ENCODE measurements at regions not wholly inside any gene's neighbourhood (a gene's known extent, or its start where the extent isn't known, plus 50 kb on each side); places are given as distances from the start of the nearest gene placed in this dataset.

DNA sequence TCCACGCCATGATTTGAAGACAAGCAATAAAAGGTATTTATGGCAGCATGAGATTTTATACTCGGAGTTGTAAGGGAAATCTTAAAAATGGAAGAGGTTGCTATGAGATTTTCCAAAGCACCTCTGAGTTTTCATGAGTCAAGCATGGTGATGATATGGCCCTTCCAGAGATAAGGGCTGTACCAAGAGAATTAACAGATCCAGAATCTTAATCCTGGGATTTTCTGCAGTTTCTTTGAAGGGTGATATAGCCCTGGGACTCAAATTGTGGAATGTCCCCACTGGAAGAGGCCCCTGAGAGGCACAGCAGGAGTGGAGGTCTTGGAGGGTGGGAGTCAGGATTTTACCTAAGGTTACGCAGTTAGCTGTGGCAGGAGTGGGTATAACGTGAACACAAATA is 243.3 kb downstream of the ZNF621 start:
- H3K79me2 ChIP-seq (ENCODE audit: insufficient read depth, low read length) = no peaks in the 10 kb centered on the region
- no peaks in the 10 kb centered on the region for H3K27me3 ChIP-seq (ENCODE audit: insufficient read depth, low read length)
- H4K20me1 ChIP-seq (ENCODE audit: insufficient read depth, low read length) = no peaks in the 10 kb centered on the region
- TF ChIP-seq, protein P1, sequence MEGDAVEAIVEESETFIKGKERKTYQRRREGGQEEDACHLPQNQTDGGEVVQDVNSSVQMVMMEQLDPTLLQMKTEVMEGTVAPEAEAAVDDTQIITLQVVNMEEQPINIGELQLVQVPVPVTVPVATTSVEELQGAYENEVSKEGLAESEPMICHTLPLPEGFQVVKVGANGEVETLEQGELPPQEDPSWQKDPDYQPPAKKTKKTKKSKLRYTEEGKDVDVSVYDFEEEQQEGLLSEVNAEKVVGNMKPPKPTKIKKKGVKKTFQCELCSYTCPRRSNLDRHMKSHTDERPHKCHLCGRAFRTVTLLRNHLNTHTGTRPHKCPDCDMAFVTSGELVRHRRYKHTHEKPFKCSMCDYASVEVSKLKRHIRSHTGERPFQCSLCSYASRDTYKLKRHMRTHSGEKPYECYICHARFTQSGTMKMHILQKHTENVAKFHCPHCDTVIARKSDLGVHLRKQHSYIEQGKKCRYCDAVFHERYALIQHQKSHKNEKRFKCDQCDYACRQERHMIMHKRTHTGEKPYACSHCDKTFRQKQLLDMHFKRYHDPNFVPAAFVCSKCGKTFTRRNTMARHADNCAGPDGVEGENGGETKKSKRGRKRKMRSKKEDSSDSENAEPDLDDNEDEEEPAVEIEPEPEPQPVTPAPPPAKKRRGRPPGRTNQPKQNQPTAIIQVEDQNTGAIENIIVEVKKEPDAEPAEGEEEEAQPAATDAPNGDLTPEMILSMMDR (IDR thresholded peaks at IDR 0.05; ENCODE audit: extremely low read depth, low read depth, low read length) = no peak
- H3K27ac ChIP-seq (ENCODE audit: low read depth, low read length) = no peak overlapping the region
- H3K4me3 ChIP-seq (ENCODE audit: insufficient read depth, low read length) = no peak overlapping the region
- H3K4me2 ChIP-seq (ENCODE audit: insufficient read depth, low read length) = no peak overlapping the region
- H3K4me1 ChIP-seq (ENCODE audit: insufficient read depth, low read length) = peaks cover 11% of the 10 kb centered on the region
- no peak overlapping the region for H2AFZ ChIP-seq (ENCODE audit: low read length)
- no peak for DNase-seq (ENCODE audit: insufficient read length, low spot score, missing footprints)
- no peaks in the 10 kb centered on the region for H3K9me3 ChIP-seq (ENCODE audit: low read depth, low read length)
- H3K36me3 ChIP-seq (ENCODE audit: insufficient read depth, low read length) = no peaks in the 10 kb centered on the region

DNA sequence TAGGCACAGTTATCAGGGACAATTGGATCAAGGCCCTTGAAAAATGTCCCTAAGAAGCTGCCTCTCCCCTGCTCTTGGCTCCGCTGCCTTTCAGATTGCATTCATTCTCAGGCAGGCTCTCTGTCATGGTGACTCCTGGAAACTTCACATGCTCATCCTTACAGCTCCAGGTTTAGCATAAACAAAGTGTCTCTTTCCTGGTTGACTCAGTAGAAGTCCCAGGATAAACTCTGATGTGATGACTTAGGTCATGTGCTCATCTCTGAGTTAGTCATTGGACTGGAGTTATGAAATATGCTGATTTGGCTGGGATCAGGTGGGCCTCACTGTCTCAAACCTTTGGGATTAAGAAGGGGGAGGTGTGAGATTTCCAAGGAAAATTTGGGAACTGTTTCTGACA is 243.8 kb downstream of the ZNF621 start:
- H4K20me1 ChIP-seq (ENCODE audit: insufficient read depth, low read length) = no peaks in the 10 kb centered on the region
- no peaks in the 10 kb centered on the region for H3K36me3 ChIP-seq (ENCODE audit: insufficient read depth, low read length)
- H3K79me2 ChIP-seq (ENCODE audit: insufficient read depth, low read length) = no peaks in the 10 kb centered on the region
- no peak overlapping the region for H3K4me3 ChIP-seq (ENCODE audit: insufficient read depth, low read length)
- H3K9me3 ChIP-seq (ENCODE audit: low read depth, low read length) = no peaks in the 10 kb centered on the region
- no peak for DNase-seq (ENCODE audit: insufficient read length, low spot score, missing footprints)
- no peaks in the 10 kb centered on the region for H3K27me3 ChIP-seq (ENCODE audit: insufficient read depth, low read length)
- TF ChIP-seq, protein P1 (IDR thresholded peaks at IDR 0.05; ENCODE audit: extremely low read depth, low read depth, low read length) = no peak
- peaks cover 11% of the 10 kb centered on the region for H3K4me1 ChIP-seq (ENCODE audit: insufficient read depth, low read length)
- H3K27ac ChIP-seq (ENCODE audit: low read depth, low read length) = no peak overlapping the region
- no peak overlapping the region for H2AFZ ChIP-seq (ENCODE audit: low read length)
- H3K4me2 ChIP-seq (ENCODE audit: insufficient read depth, low read length) = no peak overlapping the region

DNA sequence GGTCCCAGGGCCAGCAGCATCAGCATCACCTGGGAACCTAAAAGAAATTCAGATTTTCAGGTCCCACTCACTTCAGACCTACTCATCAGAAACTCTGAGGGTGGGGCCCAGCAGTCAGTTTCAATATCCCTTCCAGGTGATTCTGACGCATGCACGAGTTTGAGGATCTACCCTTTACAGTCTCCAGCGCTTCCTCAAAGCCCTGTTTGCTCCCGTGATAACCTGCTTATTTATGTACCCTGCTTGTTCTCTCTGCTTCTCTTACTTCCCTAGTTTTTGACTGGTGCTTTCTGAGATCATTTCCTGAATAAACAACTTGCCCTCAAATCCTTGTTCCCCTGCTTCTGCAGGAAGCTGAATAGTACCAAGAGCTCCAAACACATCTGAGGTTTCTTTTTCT is 245.3 kb downstream of the ZNF621 start:
- no peaks in the 10 kb centered on the region for H3K9me3 ChIP-seq (ENCODE audit: low read depth, low read length)
- TF ChIP-seq, protein P1 (IDR thresholded peaks at IDR 0.05; ENCODE audit: extremely low read depth, low read depth, low read length) = no peak

DNA sequence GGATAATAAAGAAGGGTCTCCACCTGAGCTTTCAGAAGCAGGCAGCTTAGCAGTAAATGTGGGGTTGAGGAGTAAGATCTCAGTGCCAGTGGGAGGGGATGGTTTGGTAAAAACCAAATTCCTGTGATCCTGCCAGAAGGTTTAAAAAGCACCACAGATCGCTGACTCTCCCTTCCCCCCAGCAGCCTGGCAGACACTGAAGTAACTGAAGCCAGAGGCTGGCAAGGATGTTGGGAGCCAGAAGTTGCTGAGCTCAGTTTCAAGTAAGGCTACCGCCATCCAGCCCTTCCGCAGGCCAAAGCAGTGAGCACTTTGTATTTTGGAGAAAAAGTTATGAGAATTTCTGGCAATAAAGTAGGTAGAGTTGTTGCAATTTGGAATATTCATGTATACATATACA is 246.4 kb downstream of the ZNF621 start:
- H3K27me3 ChIP-seq (ENCODE audit: insufficient read depth, low read length) = peaks cover 6% of the 10 kb centered on the region
- peak; percentile 22 for DNase-seq (ENCODE audit: insufficient read length, low spot score, missing footprints)
- no peak overlapping the region for H3K4me2 ChIP-seq (ENCODE audit: insufficient read depth, low read length)
- peak overlapping the region; percentile 33 for H2AFZ ChIP-seq (ENCODE audit: low read length)
- H3K9me3 ChIP-seq (ENCODE audit: low read depth, low read length) = no peaks in the 10 kb centered on the region
- peaks cover 3% of the 10 kb centered on the region for H3K4me1 ChIP-seq (ENCODE audit: insufficient read depth, low read length)
- TF ChIP-seq, protein P1 (IDR thresholded peaks at IDR 0.05; ENCODE audit: extremely low read depth, low read depth, low read length) = no peak
- H3K36me3 ChIP-seq (ENCODE audit: insufficient read depth, low read length) = no peaks in the 10 kb centered on the region
- H3K27ac ChIP-seq (ENCODE audit: low read depth, low read length) = no peak overlapping the region
- no peaks in the 10 kb centered on the region for H4K20me1 ChIP-seq (ENCODE audit: insufficient read depth, low read length)
- no peaks in the 10 kb centered on the region for H3K79me2 ChIP-seq (ENCODE audit: insufficient read depth, low read length)
- no peak overlapping the region for H3K4me3 ChIP-seq (ENCODE audit: insufficient read depth, low read length)

More for the DNA sequence above, 245.3 kb downstream of the ZNF621 start:
- Histone ChIP-seq H2AFZ (ENCODE audit: low read length) (no peak overlapping the region), H3K4me3 (ENCODE audit: insufficient read depth, low read length) (no peak overlapping the region), H3K4me1 (ENCODE audit: insufficient read depth, low read length) (peaks cover 11% of the 10 kb centered on the region), H3K36me3 (ENCODE audit: insufficient read depth, low read length) (no peaks in the 10 kb centered on the region), H3K4me2 (ENCODE audit: insufficient read depth, low read length) (no peak overlapping the region), H3K27me3 (ENCODE audit: insufficient read depth, low read length) (peaks cover 3% of the 10 kb centered on the region), H3K27ac (ENCODE audit: low read depth, low read length) (no peak overlapping the region), H3K79me2 (ENCODE audit: insufficient read depth, low read length) (no peaks in the 10 kb centered on the region), H4K20me1 (ENCODE audit: insufficient read depth, low read length) (no peaks in the 10 kb centered on the region)
- DNase-seq (ENCODE audit: insufficient read length, low spot score, missing footprints) = no peak
